K562 (cell line): ENCODE measurements at regions not wholly inside any gene's neighbourhood (a gene's known extent, or its start where the extent isn't known, plus 50 kb on each side); places are given as distances from the start of the nearest gene placed in this dataset.

Experiments used
- ATAC-seq: fragments of 200-7000 bp; cut with Tn5 transposase; 3 replicates; pipeline ENCODE4 v1.9.1; 2020; ENCODE audit warnings: moderate library complexity
- BruUV-seq: library from RNA; stranded (reverse); fragments of 400-500 nt; replicated peaks from 2 replicates; lab custom pipeline; 2021; lab: Mats Ljungman, UMichigan
- CTCF ChIA-PET: fragments of 300-600 bp; formaldehyde crosslinking; extraction: SDS; loops from one replicate; lab custom pipeline; 2021; ENCODE audit warnings: low intra/inter-chr PET ratio; lab: Yijun Ruan, JAX
- POLR2A ChIA-PET: fragments of 300-600, 350-650 bp; sonication (Branson Sonifier 250); formaldehyde crosslinking; extraction: SDS; loops from one replicate; lab custom pipeline; 2021; ENCODE audit warnings: antibody characterized with exemption, inconsistent platforms; lab: Yijun Ruan, JAX
- DNase-seq, 4 experiments: peaks; one replicate each; pipeline versions ENCODE4 v3.0.0 to v3.0.0-alpha.2; 2011 to 2018; ENCODE audit warnings: low spot score in 3 of 4, mixed read lengths in 3 of 4; ENCODE audit errors: extremely low read depth in 1 of 4
- FAIRE-seq: peaks from 2 replicates; lab custom pipeline; 2011; peaks lifted over from hg19 to GRCh38; lab: Jason Lieb, UNC
- H2AFZ ChIP-seq: 2 replicates; pipeline ENCODE4 v1.6.0; 2011; ENCODE audit warnings: low read depth, low read length, control low read depth, inconsistent platforms
- H3K27ac ChIP-seq: fragments of 200-600 bp; 3 replicates; pipeline ENCODE4 v1.8.0; 2011; ENCODE audit warnings: low read depth, mild to moderate bottlenecking, control low read depth, inconsistent platforms, low read length, moderate library complexity, mixed read lengths; ENCODE audit errors: extremely low read depth
- H3K27me3 ChIP-seq, 2 experiments: fragments of 300-600 bp in 1 of 2; 2 replicates in 1 of 2; 3 replicates in 1 of 2; pipeline versions ENCODE4 v1.6.0 to v1.8.0; 2011; ENCODE audit warnings: inconsistent platforms in 2 of 2, low read length in 2 of 2, mild to moderate bottlenecking in 1 of 2, mixed read lengths in 1 of 2, moderate library complexity in 1 of 2; ENCODE audit not compliant: control insufficient read depth in 2 of 2, insufficient read depth in 2 of 2
- H3K36me3 ChIP-seq: fragments of 300-600 bp; 3 replicates; pipeline ENCODE4 v1.8.0; 2011; ENCODE audit warnings: mild to moderate bottlenecking, low read length, inconsistent platforms; ENCODE audit not compliant: control insufficient read depth, insufficient read depth
- H3K4me1 ChIP-seq, 2 experiments: fragments of 200-600 bp in 1 of 2; replicated peaks in 1 of 2; 2 replicates in 1 of 2; 3 replicates in 1 of 2; pipeline versions ENCODE4 v1.5.1 to v1.8.0; 2011; ENCODE audit warnings: inconsistent platforms in 2 of 2, low read length in 2 of 2, mild to moderate bottlenecking in 1 of 2, mixed read lengths in 1 of 2, moderate library complexity in 1 of 2; ENCODE audit not compliant: control insufficient read depth in 2 of 2, insufficient read depth in 2 of 2
- H3K4me2 ChIP-seq: 2 replicates; pipeline ENCODE4 v1.6.1; 2011; ENCODE audit warnings: low read length, control low read depth, inconsistent platforms, mixed read lengths; ENCODE audit not compliant: insufficient read depth
- H3K4me3 ChIP-seq: fragments of 200-600 bp; sonication (generic), shearing (Covaris generic); 2 replicates; pipeline ENCODE4 v1.5.1; 2016; ENCODE audit warnings: control low read depth, inconsistent platforms
- H3K79me2 ChIP-seq: fragments of 200-600 bp; 3 replicates; pipeline ENCODE4 v1.8.0; 2011; ENCODE audit warnings: low read length, inconsistent platforms; ENCODE audit not compliant: control insufficient read depth, insufficient read depth
- H3K9ac ChIP-seq, 2 experiments: 2 replicates each; pipeline versions ENCODE4 v1.6.0 to v1.6.1; 2011; ENCODE audit warnings: low read depth in 2 of 2, low read length in 2 of 2, control low read depth in 1 of 2, inconsistent platforms in 1 of 2, mild to moderate bottlenecking in 1 of 2, mixed read lengths in 1 of 2; ENCODE audit not compliant: insufficient read depth in 1 of 2
- H3K9me1 ChIP-seq: one replicate; pipeline ENCODE4 v1.6.0; 2011; ENCODE audit warnings: inconsistent platforms, mild to moderate bottlenecking, low read length, moderate library complexity; ENCODE audit not compliant: control insufficient read depth, insufficient read depth
- H3K9me3 ChIP-seq: replicated peaks from 2 replicates; pipeline ENCODE4 v1.5.1; 2011; ENCODE audit warnings: low read depth, low read length, inconsistent platforms; ENCODE audit not compliant: control insufficient read depth, insufficient read depth
- H4K20me1 ChIP-seq: replicated peaks from 2 replicates; pipeline ENCODE4 v1.6.1; 2011; ENCODE audit warnings: low read length, inconsistent platforms, mixed read lengths; ENCODE audit not compliant: control insufficient read depth, insufficient read depth
- CAMTA2 ChIP-seq: fragments of 250-450 bp; sonication (Bioruptor Pico); conservative IDR thresholded peaks from 2 replicates; pipeline ENCODE4 v1.5.1; 2022
- CREM ChIP-seq: IDR thresholded peaks from 2 replicates; pipeline ENCODE4 v1.6.1; 2014; ENCODE audit warnings: antibody characterized with exemption, low read depth
- DDX20 ChIP-seq: fragments of 450-650 bp; IDR thresholded peaks from 2 replicates; pipeline ENCODE4 v1.6.1; 2016; ENCODE audit warnings: missing genetic modification characterization, low read depth, mild to moderate bottlenecking, missing compliant biosample characterization, moderate library complexity
- GABPA ChIP-seq: fragments of 200-800 bp; sonication (Bioruptor generic); conservative IDR thresholded peaks from 2 replicates; pipeline ENCODE4 v1.6.1; 2016; ENCODE audit warnings: low read depth, missing genetic modification characterization, missing compliant biosample characterization
- HDAC1 ChIP-seq, 2 experiments: fragments of 450-650 bp; IDR thresholded peaks; 2 replicates each; pipeline ENCODE4 v1.6.1; 2016 to 2017; ENCODE audit warnings: inconsistent platforms in 1 of 2, mild to moderate bottlenecking in 1 of 2, moderate library complexity in 1 of 2
- ILK ChIP-seq: fragments of 450-650 bp; IDR thresholded peaks from 2 replicates; pipeline ENCODE4 v1.6.1; 2016; ENCODE audit warnings: missing genetic modification characterization, low read depth, mild to moderate bottlenecking, missing compliant biosample characterization, moderate library complexity, borderline replicate concordance
- KAT2B ChIP-seq: IDR thresholded peaks from one replicate; pipeline ENCODE4 v1.6.1; 2012; ENCODE audit warnings: low read depth, mild to moderate bottlenecking, control low read depth, inconsistent platforms, low read length, moderate library complexity
- RNF219 ChIP-seq: fragments of 250-450 bp; sonication (Bioruptor Pico); IDR thresholded peaks from 2 replicates; pipeline ENCODE4 v1.5.0; 2022; ENCODE audit warnings: mild to moderate bottlenecking
- THRAP3 ChIP-seq: fragments of 450-650 bp; IDR thresholded peaks from 2 replicates; pipeline ENCODE4 v1.6.1; 2016; ENCODE audit warnings: mild to moderate bottlenecking, inconsistent platforms, borderline replicate concordance
- WHSC1 ChIP-seq: IDR thresholded peaks from one replicate; pipeline ENCODE4 v1.6.1; 2012; ENCODE audit warnings: low read length, control low read depth, inconsistent platforms
- ZNF318 ChIP-seq, 2 experiments: fragments of 450-650 bp; IDR thresholded peaks; 2 replicates each; pipeline ENCODE4 v1.6.1; 2016; ENCODE audit warnings: mild to moderate bottlenecking in 2 of 2, borderline replicate concordance in 1 of 2, low read depth in 1 of 2, moderate library complexity in 1 of 2
- ZNF347 ChIP-seq: fragments of 450-650 bp; formaldehyde crosslinking; IDR thresholded peaks from 2 replicates; pipeline ENCODE4 v1.4.0; 2020; ENCODE audit warnings: low read depth, mild to moderate bottlenecking, moderate library complexity
- WGBS: fragments of 100-300 bp; shearing (Covaris generic); methylation state at CpG from one replicate; pipeline ENCODE4 v1.1.6; 2016; ENCODE audit warnings: low coverage, mixed read lengths; ENCODE audit not compliant: insufficient coverage; ENCODE audit errors: missing lambda C conversion rate; 5-methylcytosine and 5-hydroxymethylcytosine counted together
- in situ Hi-C: fragments of 300-500 bp; cut with MboI; formaldehyde crosslinking; loops from 4 replicates; pipeline ENCODE4 v1.15.0; 2018; ENCODE audit warnings: inconsistent platforms, mixed read lengths
- intact Hi-C: fragments of 100-400 bp; cut with micrococcal nuclease; formaldehyde crosslinking; loops from 2 replicates; pipeline ENCODE4 v1.14.2; 2022

- Histone ChIP-seq H3K9ac (no peak overlapping the region), H3K27ac (no peak overlapping the region), H3K27me3 (no peaks in the 10 kb centered on the region), H3K36me3 (no peaks in the 10 kb centered on the region), H3K9me1 (no peaks in the 10 kb centered on the region), H3K4me1 (peaks cover 0 to 3% of the 10 kb centered on the region in 2 experiments; a peak in 1 of 5 replicates), H3K4me2 (no peak overlapping the region), H4K20me1 (no peaks in the 10 kb centered on the region), H3K9me3 (no peaks in the 10 kb centered on the region), H3K79me2 (no peaks in the 10 kb centered on the region), H3K4me3 (no peak overlapping the region), H2AFZ (no peak overlapping the region)
- no TSS peak for BruUV-seq
- CTCF ChIA-PET = no interaction called here
- POLR2A ChIA-PET = no interaction called here
- DNase-seq (no peak), FAIRE-seq (no peak), ATAC-seq (no peak)
- WGBS = 19% methylated on average over 1 of the region's 4 CpGs
- in situ Hi-C loops = no loop called here
- intact Hi-C loops = no loop called here
- TF ChIP-seq ZNF347 (CRISPR knock-in tag) (no peak), DDX20 (no peak), CAMTA2 (CRISPR knock-in tag) (no peak), ILK (tag) (no peak), ZNF318 (IDR thresholded peaks at IDR 0.05; ENCODE audit: borderline replicate concordance in 1 of 2, low read depth in 1 of 2) (no peak), CREM (no peak), WHSC1 (no peak), GABPA (no peak), RNF219 (no peak), HDAC1 (IDR thresholded peaks at IDR 0.05) (no peak), KAT2B (no peak), THRAP3 (no peak)
Observed at GRCh38 chr2:138272524-138273195, 228.9 kb upstream of the SPOPL start.
